ENCODE measurements at regions not wholly inside any gene's neighbourhood (a gene's known extent, or its start where the extent isn't known, plus 50 kb on each side); places are given as distances from the start of the nearest gene placed in this dataset.
"Not testable (repeated sequence)": the region's sequence is repeated elsewhere in the genome, so short reads cannot be mapped to it uniquely, and the experiment has no call there.

DNA sequence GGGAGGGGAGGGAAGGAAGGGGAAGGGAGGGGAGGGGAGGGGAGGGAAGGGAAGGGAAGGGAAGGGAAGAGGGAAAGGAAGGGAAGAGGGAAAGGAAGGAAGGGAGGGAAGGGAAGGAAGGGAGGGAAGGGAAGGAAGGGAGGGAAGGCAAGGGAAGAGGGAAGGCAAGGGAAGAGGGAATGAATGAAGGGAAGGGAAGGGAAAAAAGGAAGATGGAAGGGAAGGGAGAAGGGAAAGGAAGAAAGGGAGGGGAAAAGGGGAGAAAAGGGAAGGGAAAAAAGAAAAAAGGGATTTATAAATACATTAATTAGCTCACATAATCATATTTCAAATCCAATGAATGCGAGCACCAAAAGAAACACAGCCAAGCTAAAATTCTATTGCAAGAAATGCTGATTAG lies 202.9 kb upstream of the LRRTM4 start:
- no peak overlapping the region for H2BK5ac ChIP-seq (ENCODE audit: insufficient read length, low read length)
- H2BK15ac ChIP-seq (ENCODE audit: low read depth, low read length), result no peak overlapping the region
- H4K5ac ChIP-seq (ENCODE audit: insufficient read length, low read depth, low read length), result no peak overlapping the region
- H3K14ac ChIP-seq (ENCODE audit: insufficient read depth, low read length), result no peak overlapping the region
- Mint-ChIP-seq H3K27me3 (ENCODE audit: low read depth) (no peaks in the 10 kb centered on the region), H3K9me3 (peaks cover 0 to 5% of the 10 kb centered on the region in 2 experiments; a peak in 3 of 5 replicates), H3K4me3 (no peak overlapping the region), H3K4me1 (no peaks in the 10 kb centered on the region), H3K27ac (no peak overlapping the region), H3K36me3 (ENCODE audit: insufficient read depth in 1 of 3, low read depth in 3 of 3) (no peaks in the 10 kb centered on the region)
- no peak overlapping the region for H3K4me2 ChIP-seq (ENCODE audit: insufficient read depth, insufficient read length, low read length)
- no peaks in the 10 kb centered on the region for H3K79me2 ChIP-seq (ENCODE audit: insufficient read depth, low read length)
- H3K27me3 ChIP-seq (ENCODE audit: insufficient read depth, low read length), result no peaks in the 10 kb centered on the region
- H4K20me1 ChIP-seq (ENCODE audit: control insufficient read depth, insufficient read depth, insufficient read length), result no peaks in the 10 kb centered on the region
- no peaks in the 10 kb centered on the region for H3K4me1 ChIP-seq (ENCODE audit: insufficient read depth, low read length)
- H2AK5ac ChIP-seq (ENCODE audit: insufficient read length, low read length), result no peak overlapping the region
- H3T11ph ChIP-seq (ENCODE audit: low read length), result no peak overlapping the region
- no peak overlapping the region for H2AFZ ChIP-seq (ENCODE audit: low read length)
- H3K27ac ChIP-seq (ENCODE audit: insufficient read length, low read depth, low read length), result no peak overlapping the region
- no peak overlapping the region for H3K23ac ChIP-seq (ENCODE audit: insufficient read length, low read depth, low read length)
- no peak overlapping the region for H2BK12ac ChIP-seq (ENCODE audit: insufficient read length, low read depth, low read length)
- no peaks in the 10 kb centered on the region for H3K23me2 ChIP-seq (ENCODE audit: insufficient read length, low read depth, low read length, poor library complexity, severe bottlenecking)
- WGBS (ENCODE audit: extremely low coverage, insufficient read length, low lambda C conversion rate), result no CpG with 5 or more reads among the region's 1 CpG
- no peak overlapping the region for H2BK20ac ChIP-seq (ENCODE audit: low read depth, low read length, poor library complexity, severe bottlenecking)
- H2BK120ac ChIP-seq (ENCODE audit: low read depth, low read length, poor library complexity, severe bottlenecking), result no peak overlapping the region
- H3K56ac ChIP-seq (ENCODE audit: insufficient read length, low read depth, low read length), result no peak overlapping the region
- TF ChIP-seq, protein P1, sequence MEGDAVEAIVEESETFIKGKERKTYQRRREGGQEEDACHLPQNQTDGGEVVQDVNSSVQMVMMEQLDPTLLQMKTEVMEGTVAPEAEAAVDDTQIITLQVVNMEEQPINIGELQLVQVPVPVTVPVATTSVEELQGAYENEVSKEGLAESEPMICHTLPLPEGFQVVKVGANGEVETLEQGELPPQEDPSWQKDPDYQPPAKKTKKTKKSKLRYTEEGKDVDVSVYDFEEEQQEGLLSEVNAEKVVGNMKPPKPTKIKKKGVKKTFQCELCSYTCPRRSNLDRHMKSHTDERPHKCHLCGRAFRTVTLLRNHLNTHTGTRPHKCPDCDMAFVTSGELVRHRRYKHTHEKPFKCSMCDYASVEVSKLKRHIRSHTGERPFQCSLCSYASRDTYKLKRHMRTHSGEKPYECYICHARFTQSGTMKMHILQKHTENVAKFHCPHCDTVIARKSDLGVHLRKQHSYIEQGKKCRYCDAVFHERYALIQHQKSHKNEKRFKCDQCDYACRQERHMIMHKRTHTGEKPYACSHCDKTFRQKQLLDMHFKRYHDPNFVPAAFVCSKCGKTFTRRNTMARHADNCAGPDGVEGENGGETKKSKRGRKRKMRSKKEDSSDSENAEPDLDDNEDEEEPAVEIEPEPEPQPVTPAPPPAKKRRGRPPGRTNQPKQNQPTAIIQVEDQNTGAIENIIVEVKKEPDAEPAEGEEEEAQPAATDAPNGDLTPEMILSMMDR (conservative IDR thresholded peaks at IDR 0.05), result no peak
- H3K9ac ChIP-seq (ENCODE audit: extremely low read depth, insufficient read length, low read length), result no peak overlapping the region
- H4K91ac ChIP-seq (ENCODE audit: insufficient read length, low read depth, low read length), result no peak overlapping the region
- H3K4ac ChIP-seq (ENCODE audit: low read depth, low read length), result no peak overlapping the region
- H3K9me3 ChIP-seq (ENCODE audit: control insufficient read depth, low read depth, low read length), result no peaks in the 10 kb centered on the region
- H4K8ac ChIP-seq (replicated peaks; ENCODE audit: insufficient read length, low read depth, low read length), result no peak overlapping the region
- H3K18ac ChIP-seq (ENCODE audit: insufficient read length, low read depth, low read length), result no peak overlapping the region
- DNase-seq, result no peak
- H3K79me1 ChIP-seq (ENCODE audit: insufficient read depth, low read depth, low read length, poor library complexity, severe bottlenecking), result no peaks in the 10 kb centered on the region

GRCh38 chr2:77734662-77735340 lies 212.6 kb upstream of the LRRTM4 start:
- not testable (repeated sequence) for DNase-seq; H3K4ac ChIP-seq (ENCODE audit: low read depth, low read length)
- WGBS (ENCODE audit: extremely low coverage, insufficient read length, low lambda C conversion rate), result no CpG with 5 or more reads among the region's 39 CpGs

More at GRCh38 chr2:77734662-77735340, 212.6 kb upstream of the LRRTM4 start:
- not testable (repeated sequence) for H2BK20ac ChIP-seq (ENCODE audit: low read depth, low read length, poor library complexity, severe bottlenecking); H2BK12ac ChIP-seq (ENCODE audit: insufficient read length, low read depth, low read length); H3K4me1 Mint-ChIP-seq; H2BK5ac ChIP-seq (ENCODE audit: insufficient read length, low read length); H2AK5ac ChIP-seq (ENCODE audit: insufficient read length, low read length); H2BK15ac ChIP-seq (ENCODE audit: low read depth, low read length); H3K4me3 Mint-ChIP-seq; H3K56ac ChIP-seq (ENCODE audit: insufficient read length, low read depth, low read length); H3K23ac ChIP-seq (ENCODE audit: insufficient read length, low read depth, low read length); H3K18ac ChIP-seq (ENCODE audit: insufficient read length, low read depth, low read length); H3K79me1 ChIP-seq (ENCODE audit: insufficient read depth, low read depth, low read length, poor library complexity, severe bottlenecking); H2BK120ac ChIP-seq (ENCODE audit: low read depth, low read length, poor library complexity, severe bottlenecking); H3K36me3 Mint-ChIP-seq (ENCODE audit: insufficient read depth in 1 of 3, low read depth in 3 of 3); H4K91ac ChIP-seq (ENCODE audit: insufficient read length, low read depth, low read length); H3K14ac ChIP-seq (ENCODE audit: insufficient read depth, low read length); H3K9me3 Mint-ChIP-seq; H3K4me1 ChIP-seq (ENCODE audit: insufficient read depth, low read length); H3K27ac Mint-ChIP-seq; H3K27ac ChIP-seq (ENCODE audit: insufficient read length, low read depth, low read length); H4K8ac ChIP-seq (replicated peaks; ENCODE audit: insufficient read length, low read depth, low read length); H3K79me2 ChIP-seq (ENCODE audit: insufficient read depth, low read length); H3T11ph ChIP-seq (ENCODE audit: low read length); H4K5ac ChIP-seq (ENCODE audit: insufficient read length, low read depth, low read length); H4K20me1 ChIP-seq (ENCODE audit: control insufficient read depth, insufficient read depth, insufficient read length); H2AFZ ChIP-seq (ENCODE audit: low read length); H3K27me3 ChIP-seq (ENCODE audit: insufficient read depth, low read length); H3K4me2 ChIP-seq (ENCODE audit: insufficient read depth, insufficient read length, low read length); H3K27me3 Mint-ChIP-seq (ENCODE audit: low read depth); H3K9ac ChIP-seq (ENCODE audit: extremely low read depth, insufficient read length, low read length); H3K23me2 ChIP-seq (ENCODE audit: insufficient read length, low read depth, low read length, poor library complexity, severe bottlenecking); H3K9me3 ChIP-seq (ENCODE audit: control insufficient read depth, low read depth, low read length)

Data from H9 (cell line).